H9 (cell line): ENCODE measurements at regions not wholly inside any gene's neighbourhood (a gene's known extent, or its start where the extent isn't known, plus 50 kb on each side); places are given as distances from the start of the nearest gene placed in this dataset.

Experiments
- DNase-seq: peaks from one replicate; pipeline ENCODE4 v3.0.0-alpha.2; 2017
- H2AFZ ChIP-seq: one replicate; pipeline ENCODE4 v1.6.1; 2013; ENCODE audit warnings: mild to moderate bottlenecking, low read length, control low read depth, moderate library complexity
- H2AK5ac ChIP-seq: 2 replicates; pipeline ENCODE4 v1.6.1; 2013; ENCODE audit warnings: low read length, control low read depth, mixed read lengths; ENCODE audit not compliant: insufficient read length
- H2BK120ac ChIP-seq: one replicate; pipeline ENCODE4 v1.6.1; 2013; ENCODE audit warnings: low read depth, mild to moderate bottlenecking, low read length, control low read depth, inconsistent platforms; ENCODE audit not compliant: poor library complexity, severe bottlenecking
- H2BK12ac ChIP-seq: 2 replicates; pipeline ENCODE4 v1.6.1; 2013; ENCODE audit warnings: low read length, control low read depth, mixed read lengths, low read depth; ENCODE audit not compliant: insufficient read length
- H2BK15ac ChIP-seq: 2 replicates; pipeline ENCODE4 v1.6.1; 2013; ENCODE audit warnings: low read depth, low read length, control low read depth
- H2BK20ac ChIP-seq: one replicate; pipeline ENCODE4 v1.6.1; 2013; ENCODE audit warnings: low read depth, mild to moderate bottlenecking, low read length, control low read depth, inconsistent platforms; ENCODE audit not compliant: poor library complexity, severe bottlenecking
- H2BK5ac ChIP-seq: 2 replicates; pipeline ENCODE4 v1.6.1; 2013; ENCODE audit warnings: low read length, control low read depth, mixed read lengths; ENCODE audit not compliant: insufficient read length
- H3K14ac ChIP-seq: 2 replicates; pipeline ENCODE4 v1.6.1; 2013; ENCODE audit warnings: low read length, control low read depth; ENCODE audit not compliant: insufficient read depth
- H3K18ac ChIP-seq: 2 replicates; pipeline ENCODE4 v1.6.1; 2013; ENCODE audit warnings: low read depth, mild to moderate bottlenecking, mixed read lengths, low read length, control low read depth; ENCODE audit not compliant: insufficient read length
- H3K23ac ChIP-seq: 2 replicates; pipeline ENCODE4 v1.6.1; 2013; ENCODE audit warnings: low read length, control low read depth, mixed read lengths, low read depth; ENCODE audit not compliant: insufficient read length
- H3K23me2 ChIP-seq: 2 replicates; pipeline ENCODE4 v1.6.1; 2013; ENCODE audit warnings: low read depth, mild to moderate bottlenecking, mixed read lengths, low read length, control low read depth; ENCODE audit not compliant: insufficient read length, poor library complexity, severe bottlenecking
- H3K27ac ChIP-seq: 2 replicates; pipeline ENCODE4 v1.5.1; 2013; ENCODE audit warnings: low read length, control low read depth, mixed read lengths, low read depth; ENCODE audit not compliant: insufficient read length
- H3K27me3 ChIP-seq: 2 replicates; pipeline ENCODE4 v1.6.1; 2013; ENCODE audit warnings: low read length, control low read depth, inconsistent platforms; ENCODE audit not compliant: insufficient read depth
- H3K4ac ChIP-seq: 2 replicates; pipeline ENCODE4 v1.6.1; 2013; ENCODE audit warnings: low read depth, mild to moderate bottlenecking, control low read depth, inconsistent platforms, low read length, moderate library complexity
- H3K4me1 ChIP-seq: 2 replicates; pipeline ENCODE4 v1.6.1; 2013; ENCODE audit warnings: low read length, control low read depth, inconsistent platforms; ENCODE audit not compliant: insufficient read depth
- H3K4me2 ChIP-seq: 2 replicates; pipeline ENCODE4 v1.6.1; 2013; ENCODE audit warnings: low read length, control low read depth, mixed read lengths; ENCODE audit not compliant: insufficient read length, insufficient read depth
- H3K56ac ChIP-seq: 2 replicates; pipeline ENCODE4 v1.6.1; 2013; ENCODE audit warnings: low read depth, mild to moderate bottlenecking, mixed read lengths, low read length, control low read depth; ENCODE audit not compliant: insufficient read length
- H3K79me1 ChIP-seq: 2 replicates; pipeline ENCODE4 v1.6.1; 2013; ENCODE audit warnings: low read depth, mild to moderate bottlenecking, moderate library complexity, low read length, control low read depth, inconsistent platforms; ENCODE audit not compliant: insufficient read depth, poor library complexity, severe bottlenecking
- H3K79me2 ChIP-seq: 2 replicates; pipeline ENCODE4 v1.6.1; 2013; ENCODE audit warnings: low read length, control low read depth, inconsistent platforms; ENCODE audit not compliant: insufficient read depth
- H3K9ac ChIP-seq: 2 replicates; pipeline ENCODE4 v1.6.1; 2013; ENCODE audit warnings: low read length, control low read depth, mixed read lengths; ENCODE audit not compliant: insufficient read length; ENCODE audit errors: extremely low read depth
- H3K9me3 ChIP-seq: one replicate; pipeline ENCODE4 v1.6.1; 2013; ENCODE audit warnings: low read depth, low read length, inconsistent platforms; ENCODE audit not compliant: control insufficient read depth
- H3T11ph ChIP-seq: one replicate; pipeline ENCODE4 v1.6.1; 2013; ENCODE audit warnings: mild to moderate bottlenecking, low read length, control low read depth, inconsistent platforms
- H4K20me1 ChIP-seq: one replicate; pipeline ENCODE4 v1.6.1; 2013; ENCODE audit not compliant: control insufficient read depth, insufficient read length, insufficient read depth
- H4K5ac ChIP-seq: 2 replicates; pipeline ENCODE4 v1.6.1; 2013; ENCODE audit warnings: low read depth, mild to moderate bottlenecking, mixed read lengths, low read length, control low read depth; ENCODE audit not compliant: insufficient read length
- H4K8ac ChIP-seq: replicated peaks from 2 replicates; pipeline ENCODE4 v1.6.1; 2013; ENCODE audit warnings: low read length, control low read depth, mixed read lengths, low read depth; ENCODE audit not compliant: insufficient read length
- H4K91ac ChIP-seq: 2 replicates; pipeline ENCODE4 v1.6.1; 2013; ENCODE audit warnings: low read depth, mild to moderate bottlenecking, moderate library complexity, mixed read lengths, low read length, control low read depth; ENCODE audit not compliant: insufficient read length
- H3K27ac Mint-ChIP-seq, 3 experiments: 2 replicates in 2 of 3; 3 replicates in 1 of 3; pipeline ENCODE4 v1.8.0; 2020 to 2021; ENCODE audit warnings: mixed read lengths in 3 of 3, mild to moderate bottlenecking in 1 of 3, moderate library complexity in 1 of 3
- H3K27me3 Mint-ChIP-seq: 2 replicates; pipeline ENCODE4 v1.8.0; 2021; ENCODE audit warnings: low read depth, mild to moderate bottlenecking, moderate library complexity, mixed read lengths
- H3K36me3 Mint-ChIP-seq, 3 experiments: 2 replicates in 2 of 3; 3 replicates in 1 of 3; pipeline ENCODE4 v1.8.0; 2020 to 2021; ENCODE audit warnings: low read depth in 3 of 3, mixed read lengths in 3 of 3; ENCODE audit not compliant: insufficient read depth in 1 of 3
- H3K4me1 Mint-ChIP-seq, 2 experiments: 2 replicates each; pipeline ENCODE4 v1.8.0; 2020; ENCODE audit warnings: mixed read lengths in 2 of 2
- H3K4me3 Mint-ChIP-seq, 2 experiments: 2 replicates in 1 of 2; 3 replicates in 1 of 2; pipeline ENCODE4 v1.8.0; 2020 to 2021; ENCODE audit warnings: mild to moderate bottlenecking in 2 of 2, mixed read lengths in 2 of 2, moderate library complexity in 1 of 2
- H3K9me3 Mint-ChIP-seq, 2 experiments: 2 replicates in 1 of 2; 3 replicates in 1 of 2; pipeline ENCODE4 v1.8.0; 2020; ENCODE audit warnings: mild to moderate bottlenecking in 2 of 2, mixed read lengths in 2 of 2, moderate library complexity in 1 of 2
- CTCF ChIP-seq: fragments of 200-600 bp; sonication (generic); conservative IDR thresholded peaks from 3 replicates; pipeline ENCODE4 v1.8.0; 2021; ENCODE audit warnings: antibody characterized with exemption, mild to moderate bottlenecking

- H3K9me3 ChIP-seq, result no peaks in the 10 kb centered on the region
- H4K91ac ChIP-seq, result no peak overlapping the region
- no peak overlapping the region for H2BK5ac ChIP-seq
- no peak overlapping the region for H2BK20ac ChIP-seq
- Mint-ChIP-seq H3K27me3 (no peaks in the 10 kb centered on the region), H3K36me3 (peaks cover 0 to 11% (median 0%) of the 10 kb centered on the region in 3 experiments; a peak in 3 of 7 replicates), H3K4me3 (no peak overlapping the region), H3K4me1 (peaks cover 20 to 29% of the 10 kb centered on the region in 2 experiments), H3K9me3 (peaks cover 0 to 8% of the 10 kb centered on the region in 2 experiments; a peak in 2 of 5 replicates), H3K27ac (no peak overlapping the region; a peak in 1 of 7 replicates)
- H2AFZ ChIP-seq, result no peak overlapping the region
- no peak overlapping the region for H2BK15ac ChIP-seq
- H4K20me1 ChIP-seq, result no peaks in the 10 kb centered on the region
- peaks cover 5% of the 10 kb centered on the region; the same call in 1 of the 2 replicates for H3K4me1 ChIP-seq
- H3K18ac ChIP-seq, result no peak overlapping the region
- no peaks in the 10 kb centered on the region for H3K27me3 ChIP-seq
- no peak overlapping the region for H2BK12ac ChIP-seq
- H3K9ac ChIP-seq, result no peak overlapping the region
- H3K23me2 ChIP-seq, result no peaks in the 10 kb centered on the region
- no peaks in the 10 kb centered on the region for H3K79me2 ChIP-seq
- H3K23ac ChIP-seq, result no peak overlapping the region
- H4K8ac ChIP-seq, result no peak overlapping the region
- no peak for TF ChIP-seq CTCF
- no peak overlapping the region for H2AK5ac ChIP-seq
- H3K56ac ChIP-seq, result no peak overlapping the region
- no peaks in the 10 kb centered on the region for H3K79me1 ChIP-seq
- no peak for DNase-seq
- H4K5ac ChIP-seq, result no peak overlapping the region
- no peak overlapping the region for H3K14ac ChIP-seq
- no peak overlapping the region for H2BK120ac ChIP-seq
- H3T11ph ChIP-seq, result no peak overlapping the region
- no peak overlapping the region for H3K4me2 ChIP-seq
- H3K27ac ChIP-seq, result no peak overlapping the region
- H3K4ac ChIP-seq, result no peak overlapping the region
These were observed 113.1 kb upstream of the DOK5 start for GRCh38 chr20:54362283-54362682.
